GM12891 (cell line): ENCODE measurements at regions not wholly inside any gene's neighbourhood (a gene's known extent, or its start where the extent isn't known, plus 50 kb on each side); places are given as distances from the start of the nearest gene placed in this dataset.

Source experiments
- PAX5 ChIP-seq: IDR thresholded peaks from 2 replicates; pipeline ENCODE4 v1.6.1; 2011; ENCODE audit warnings: low read length, moderate library complexity, mild to moderate bottlenecking; ENCODE audit not compliant: insufficient read depth, severe bottlenecking
- POLR2A ChIP-seq: IDR thresholded peaks from 2 replicates; pipeline ENCODE4 v1.6.1; 2011; ENCODE audit warnings: low read depth, low read length, control low read depth
- POLR2AphosphoS5 ChIP-seq: IDR thresholded peaks from 2 replicates; pipeline ENCODE4 v1.6.1; 2011; ENCODE audit warnings: low read depth, low read length, control low read depth
- POU2F2 ChIP-seq: IDR thresholded peaks from 2 replicates; pipeline ENCODE4 v1.6.1; 2011; ENCODE audit warnings: low read depth, mild to moderate bottlenecking, control low read depth, low read length, moderate library complexity
- SPI1 ChIP-seq: IDR thresholded peaks from 2 replicates; pipeline ENCODE4 v1.6.1; 2011; ENCODE audit warnings: low read depth, low read length, control low read depth
- TAF1 ChIP-seq: IDR thresholded peaks from 2 replicates; pipeline ENCODE4 v1.6.1; 2011; ENCODE audit warnings: low read depth, low read length, control low read depth

GRCh38 chr7:13802651-13803050 is 186.8 kb downstream of the ETV1 start:
- TF ChIP-seq POLR2A (no peak), POLR2AphosphoS5 (no peak), SPI1 (no peak), TAF1 (no peak), POU2F2 (no peak), PAX5 (no peak)
